Peyer's patch (tissue), 4 donors: ENCODE measurements at regions not wholly inside any gene's neighbourhood (a gene's known extent, or its start where the extent isn't known, plus 50 kb on each side); places are given as distances from the start of the nearest gene placed in this dataset.

Experiments used
- CTCF ChIP-seq, 6 experiments: fragments of 450-650 bp in 4 of 6; fragments of 200-600 bp in 2 of 6; sonication (generic) in 1 of 6; IDR thresholded peaks; one replicate each; pipeline ENCODE4 v1.5.1; 2017 to 2019; ENCODE audit warnings: antibody characterized with exemption in 6 of 6, mild to moderate bottlenecking in 3 of 6, moderate library complexity in 1 of 6
- POLR2A ChIP-seq, 2 donors: fragments of 450-650 bp; IDR thresholded peaks; one replicate each; pipeline ENCODE4 v1.5.1; 2017; ENCODE audit warnings: antibody characterized with exemption in 2 of 2, mild to moderate bottlenecking in 2 of 2, moderate library complexity in 2 of 2

- TF ChIP-seq CTCF (IDR thresholded peaks at IDR 0.05) (no peak), POLR2A (IDR thresholded peaks at IDR 0.05) (no peak)
These were observed 500.4 kb downstream of the KCTD16 start for GRCh38 chr5:144671066-144671465.
